ENCODE measurements at regions not wholly inside any gene's neighbourhood (a gene's known extent, or its start where the extent isn't known, plus 50 kb on each side); places are given as distances from the start of the nearest gene placed in this dataset.

DNA sequence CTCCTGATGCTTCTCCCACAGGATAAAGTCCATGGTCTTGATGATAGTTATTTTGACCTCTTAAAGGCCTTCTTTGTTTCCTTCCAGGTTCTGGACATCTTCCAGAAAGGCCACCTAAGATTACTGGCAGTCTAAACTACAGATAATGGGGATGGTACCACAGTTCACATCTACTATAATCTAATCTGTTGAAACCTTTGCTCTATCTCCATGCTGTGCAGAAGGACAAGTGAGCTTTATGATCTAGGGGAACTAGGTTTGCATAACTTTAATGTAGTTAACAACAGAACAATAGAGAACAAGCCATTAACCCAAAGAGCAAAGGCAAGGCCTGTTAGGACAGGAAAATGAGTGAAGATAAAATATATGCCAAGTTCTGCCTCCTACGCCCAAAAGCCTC, 103.9 kb upstream of the KLHL13 start:
- TF ChIP-seq EZH2 (IDR thresholded peaks at IDR 0.05) (no peak), POLR2AphosphoS5 (IDR thresholded peaks at IDR 0.05; ENCODE audit: borderline replicate concordance, low read depth, low read length) (no peak), FOXP2 (optimal IDR thresholded peaks at IDR 0.05; ENCODE audit: control extremely low read depth, extremely low read length, insufficient read depth) (no peak)
